Activated CD4-positive, alpha-beta T cell treated with anti-CD3 and anti-CD28 coated beads, Interleukin-2, amount 50 U/mL, for 24 hours (primary cell): ENCODE measurements at regions not wholly inside any gene's neighbourhood (a gene's known extent, or its start where the extent isn't known, plus 50 kb on each side); places are given as distances from the start of the nearest gene placed in this dataset.

Experiments
- DNase-seq, 2 donors: peaks; one replicate each; pipeline ENCODE4 v3.0.0-alpha.2; 2020; ENCODE audit warnings: low read depth in 1 of 2, low spot score in 1 of 2

DNA sequence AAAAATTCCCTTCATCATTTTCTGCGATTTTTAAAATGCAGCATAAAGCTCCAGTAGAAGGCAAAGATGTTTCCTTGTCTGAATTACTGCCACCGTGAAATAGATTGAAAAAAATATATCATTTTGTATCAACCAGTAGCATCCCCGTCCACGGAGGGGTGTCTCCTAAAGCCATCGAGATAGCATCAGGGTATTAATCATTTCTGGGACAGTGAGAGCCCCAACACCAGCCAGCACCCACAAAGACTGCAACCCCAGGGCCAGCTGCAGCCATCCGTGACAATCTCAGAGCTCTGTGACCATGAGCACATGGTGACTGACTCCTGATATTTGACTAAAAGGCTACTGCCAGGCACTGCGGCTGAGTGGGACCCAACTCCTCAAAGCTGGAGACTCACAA lies 64.1 kb upstream of the SIX3 start:
- no peak for DNase-seq

DNA sequence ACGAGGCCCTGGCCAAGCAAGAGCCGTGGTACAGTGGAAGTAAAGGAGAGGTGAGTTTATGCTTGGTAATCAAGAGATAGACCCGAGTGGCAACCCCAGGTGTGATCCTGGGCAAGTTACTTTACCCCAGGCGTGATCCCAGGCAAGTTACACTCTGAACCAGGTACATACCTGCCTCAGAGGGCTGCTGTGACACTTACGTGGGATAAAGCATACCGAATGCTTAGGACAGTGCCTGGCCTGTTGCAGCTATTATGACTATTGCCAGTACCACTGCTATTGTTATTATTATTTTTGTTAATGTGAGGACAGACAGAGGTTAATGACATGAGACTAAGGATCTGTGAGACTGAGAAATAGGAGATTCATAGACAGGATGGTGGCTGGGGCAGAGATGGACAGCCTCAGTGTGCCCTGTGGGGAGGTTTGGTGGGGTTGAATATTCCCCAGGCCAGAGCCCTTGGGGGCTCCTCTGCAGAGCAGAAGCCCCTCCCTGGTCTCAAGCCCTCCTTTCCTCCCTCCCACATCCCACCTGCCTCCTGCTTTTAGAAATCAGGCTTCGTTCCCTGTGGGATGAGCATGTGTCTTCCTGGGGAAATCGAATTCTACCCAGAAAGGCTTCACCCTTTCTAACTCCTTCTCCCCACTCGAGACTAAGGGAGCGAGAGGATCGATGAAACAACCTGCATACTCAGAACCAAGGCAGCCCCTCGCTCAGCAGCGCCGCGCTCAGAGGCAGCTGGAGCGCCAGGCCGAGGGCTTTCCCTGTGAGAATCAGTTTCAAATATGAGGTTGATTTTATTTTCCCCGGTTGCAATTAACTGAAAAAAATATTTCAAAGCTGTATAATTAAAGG lies 62.0 kb upstream of the SIX3 start:
- no peak for DNase-seq

DNA sequence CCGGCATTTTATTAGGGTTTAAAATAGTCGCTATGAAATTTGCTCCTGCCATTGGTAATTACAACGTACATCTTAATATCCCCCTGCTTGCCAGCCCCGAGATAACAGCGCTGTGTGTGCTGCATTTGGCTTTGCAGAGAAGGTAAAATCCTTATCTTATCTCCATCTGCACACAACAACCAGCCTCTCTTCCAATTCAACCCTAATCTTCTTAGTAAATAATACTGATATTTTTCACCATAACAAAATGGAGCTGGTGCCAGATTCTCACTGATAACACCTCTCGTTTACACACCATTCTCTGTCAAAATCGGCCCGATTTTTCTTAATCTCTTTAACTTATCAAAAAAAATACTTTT lies 61.4 kb upstream of the SIX3 start:
- DNase-seq, result no peak

GRCh38 chr2:44881856-44882255 lies 59.6 kb upstream of the SIX3 start:
- no peak for DNase-seq

- DNase-seq, result no peak
Measured at GRCh38 chr2:44883356-44883755, 58.1 kb upstream of the SIX3 start.

- no peak for DNase-seq
Measured at GRCh38 chr2:44884231-44884630, 57.3 kb upstream of the SIX3 start.

DNA sequence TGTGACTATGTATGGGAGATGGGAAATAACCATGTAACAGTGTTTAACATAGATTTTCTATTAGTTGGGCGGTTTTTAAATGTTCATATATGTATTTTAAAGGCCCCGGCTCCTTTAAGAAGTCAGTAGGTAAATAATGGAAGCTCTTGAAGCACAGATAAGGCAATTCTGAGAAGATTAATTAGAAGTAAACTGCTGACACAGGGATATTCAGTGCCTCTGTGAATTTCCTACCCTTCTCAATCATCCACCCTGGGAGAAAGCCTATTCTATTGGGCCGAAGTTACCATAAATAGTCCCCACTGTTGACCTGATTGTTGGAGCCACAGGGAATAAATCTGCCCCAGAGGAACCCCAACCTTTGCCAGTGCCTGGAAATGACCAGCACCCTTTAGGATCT lies 56.8 kb upstream of the SIX3 start:
- DNase-seq, result no peak

DNA sequence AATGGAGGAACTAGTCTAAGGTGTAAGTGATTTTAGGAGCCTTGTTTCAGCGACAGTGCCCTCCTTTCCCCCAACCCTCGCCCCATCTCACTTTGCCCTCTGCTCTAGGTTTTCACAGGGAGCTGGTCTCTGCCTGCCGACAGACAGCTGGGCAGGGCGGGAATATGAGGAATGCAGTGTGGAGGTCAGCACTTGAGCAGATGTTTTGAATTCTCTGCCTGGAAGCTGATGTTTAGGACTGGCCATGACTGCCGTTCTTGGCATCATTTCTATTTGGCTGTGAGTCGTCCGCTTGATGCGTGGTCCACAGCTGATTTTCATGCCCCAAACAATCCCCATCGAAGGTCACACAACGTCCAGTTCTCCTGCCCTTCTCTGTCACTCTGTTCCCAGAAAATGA lies 55.1 kb upstream of the SIX3 start:
- no peak for DNase-seq

GRCh38 chr2:44889096-44889495 lies 52.4 kb upstream of the SIX3 start:
- no peak for DNase-seq
